ENCODE measurements at regions not wholly inside any gene's neighbourhood (a gene's known extent, or its start where the extent isn't known, plus 50 kb on each side); places are given as distances from the start of the nearest gene placed in this dataset.

DNA sequence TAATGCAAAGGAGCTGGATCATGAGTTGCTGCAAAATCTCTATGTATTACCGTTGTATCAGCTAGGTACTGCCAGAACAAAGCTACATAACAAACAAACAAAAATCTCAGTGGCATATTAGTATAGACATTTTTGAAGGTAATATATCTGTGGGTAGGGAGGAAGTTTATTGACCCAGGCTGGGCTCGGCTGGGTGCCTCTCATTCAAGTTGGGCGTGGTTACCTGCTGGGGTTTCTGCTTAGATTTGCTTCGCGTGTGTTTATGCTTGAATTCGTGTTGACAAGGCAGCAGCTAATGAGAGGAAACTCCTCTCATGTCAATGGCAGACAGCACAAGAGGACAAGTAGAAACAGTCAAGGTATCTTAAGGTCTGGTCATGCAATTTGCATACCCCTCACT lies 520.7 kb downstream of the SOX5 start:
- H3K4me1 ChIP-seq (ENCODE audit: control insufficient read depth in 3 of 3, insufficient read depth in 3 of 3, low read length in 3 of 3), result no peaks in the 10 kb centered on the region
- no peaks in the 10 kb centered on the region for H3K9me3 ChIP-seq (ENCODE audit: control insufficient read depth in 3 of 3, low read length in 3 of 3)
- H3K4me3 ChIP-seq (ENCODE audit: low read length in 3 of 3), result no peak overlapping the region
- no peaks in the 10 kb centered on the region for H3K36me3 ChIP-seq (ENCODE audit: control insufficient read depth in 3 of 3, insufficient read depth in 3 of 3, low read length in 3 of 3)
- no peaks in the 10 kb centered on the region for H3K27me3 ChIP-seq (ENCODE audit: control insufficient read depth in 3 of 3, insufficient read depth in 3 of 3, low read length in 3 of 3)
- no peak overlapping the region for H3K27ac ChIP-seq (ENCODE audit: low read depth, low read length)
- H3K9ac ChIP-seq (ENCODE audit: low read depth in 1 of 3, low read length in 3 of 3), result no peak overlapping the region

DNA sequence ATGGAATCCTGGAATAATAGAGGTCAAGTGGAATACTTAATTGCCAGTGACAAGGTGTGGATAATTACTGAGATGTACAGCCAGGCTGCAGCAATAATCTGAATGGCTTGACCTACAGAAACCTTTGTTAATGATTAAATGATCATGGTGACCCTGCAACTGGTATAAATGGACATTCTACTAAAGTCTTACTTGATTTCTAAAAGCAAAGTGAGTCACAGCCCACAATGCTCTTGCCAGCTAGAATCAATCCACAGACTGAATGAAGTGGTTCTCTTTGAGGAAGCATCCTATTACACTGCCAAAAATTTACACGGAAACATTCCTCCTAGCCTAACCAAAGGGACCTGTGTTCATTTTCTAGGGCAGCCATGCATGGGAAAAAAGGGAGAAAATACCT lies 518.5 kb downstream of the SOX5 start:
- Histone ChIP-seq H3K4me3 (ENCODE audit: low read length in 3 of 3) (no peak overlapping the region), H3K27me3 (ENCODE audit: control insufficient read depth in 3 of 3, insufficient read depth in 3 of 3, low read length in 3 of 3) (no peaks in the 10 kb centered on the region), H3K27ac (ENCODE audit: low read depth, low read length) (no peak overlapping the region), H3K9me3 (ENCODE audit: control insufficient read depth in 3 of 3, low read length in 3 of 3) (peaks cover 0 to 2% (median 0%) of the 10 kb centered on the region in 3 donors), H3K9ac (ENCODE audit: low read depth in 1 of 3, low read length in 3 of 3) (no peak overlapping the region), H3K4me1 (ENCODE audit: control insufficient read depth in 3 of 3, insufficient read depth in 3 of 3, low read length in 3 of 3) (no peaks in the 10 kb centered on the region), H3K36me3 (ENCODE audit: control insufficient read depth in 3 of 3, insufficient read depth in 3 of 3, low read length in 3 of 3) (no peaks in the 10 kb centered on the region)

DNA sequence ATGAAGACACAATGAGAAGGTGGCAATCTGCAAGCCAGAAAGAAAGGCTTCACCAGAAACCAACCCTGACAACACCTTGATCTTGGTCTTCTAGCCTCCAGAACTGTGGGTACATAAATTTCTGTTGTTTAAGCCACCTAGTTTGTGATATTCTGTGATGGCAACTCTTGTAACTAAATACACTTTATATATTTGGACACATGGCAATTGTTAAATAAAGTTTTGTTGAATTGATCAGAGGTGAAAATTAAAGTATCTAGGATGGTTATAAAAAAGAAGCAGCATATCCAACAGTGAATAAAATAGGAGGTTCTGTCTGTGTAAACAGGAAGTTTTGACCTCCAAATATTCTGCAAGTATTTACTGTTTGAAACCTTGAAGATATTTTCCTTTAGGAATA lies 516.3 kb downstream of the SOX5 start:
- H3K36me3 ChIP-seq (ENCODE audit: control insufficient read depth in 3 of 3, insufficient read depth in 3 of 3, low read length in 3 of 3), result no peaks in the 10 kb centered on the region
- H3K27me3 ChIP-seq (ENCODE audit: control insufficient read depth in 3 of 3, insufficient read depth in 3 of 3, low read length in 3 of 3), result no peaks in the 10 kb centered on the region
- H3K4me3 ChIP-seq (ENCODE audit: low read length in 3 of 3), result no peak overlapping the region
- no peak overlapping the region for H3K27ac ChIP-seq (ENCODE audit: low read depth, low read length)
- peaks cover 0 to 2% (median 0%) of the 10 kb centered on the region in 3 donors for H3K9me3 ChIP-seq (ENCODE audit: control insufficient read depth in 3 of 3, low read length in 3 of 3)
- H3K9ac ChIP-seq (ENCODE audit: low read depth in 1 of 3, low read length in 3 of 3), result no peak overlapping the region
- no peaks in the 10 kb centered on the region for H3K4me1 ChIP-seq (ENCODE audit: control insufficient read depth in 3 of 3, insufficient read depth in 3 of 3, low read length in 3 of 3)

DNA sequence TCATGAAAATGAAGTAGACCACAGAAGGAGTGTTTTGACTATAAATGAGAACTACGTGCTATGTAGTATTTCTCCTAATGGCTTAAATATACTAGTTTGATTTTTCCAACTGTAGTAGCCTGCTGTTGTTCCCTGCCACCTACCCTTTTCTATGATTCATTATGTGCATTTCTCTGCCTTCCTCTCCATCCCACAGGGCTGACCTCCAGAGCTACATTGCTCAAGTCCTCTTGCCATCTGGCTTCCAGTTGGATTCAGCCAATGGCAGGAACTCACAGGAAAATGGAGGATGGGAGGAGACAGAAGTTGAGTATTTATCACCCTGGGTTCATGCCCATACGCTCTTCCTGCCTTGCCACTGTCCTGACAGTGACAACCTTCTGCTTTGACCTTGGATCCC lies 515.3 kb downstream of the SOX5 start:
- no peak overlapping the region for H3K27ac ChIP-seq (ENCODE audit: low read depth, low read length)
- H3K9me3 ChIP-seq (ENCODE audit: control insufficient read depth in 3 of 3, low read length in 3 of 3), result peaks cover 0 to 2% (median 0%) of the 10 kb centered on the region in 3 donors
- H3K4me1 ChIP-seq (ENCODE audit: control insufficient read depth in 3 of 3, insufficient read depth in 3 of 3, low read length in 3 of 3), result no peaks in the 10 kb centered on the region
- H3K36me3 ChIP-seq (ENCODE audit: control insufficient read depth in 3 of 3, insufficient read depth in 3 of 3, low read length in 3 of 3), result no peaks in the 10 kb centered on the region
- H3K9ac ChIP-seq (ENCODE audit: low read depth in 1 of 3, low read length in 3 of 3), result no peak overlapping the region
- H3K27me3 ChIP-seq (ENCODE audit: control insufficient read depth in 3 of 3, insufficient read depth in 3 of 3, low read length in 3 of 3), result no peaks in the 10 kb centered on the region
- no peak overlapping the region for H3K4me3 ChIP-seq (ENCODE audit: low read length in 3 of 3)

DNA sequence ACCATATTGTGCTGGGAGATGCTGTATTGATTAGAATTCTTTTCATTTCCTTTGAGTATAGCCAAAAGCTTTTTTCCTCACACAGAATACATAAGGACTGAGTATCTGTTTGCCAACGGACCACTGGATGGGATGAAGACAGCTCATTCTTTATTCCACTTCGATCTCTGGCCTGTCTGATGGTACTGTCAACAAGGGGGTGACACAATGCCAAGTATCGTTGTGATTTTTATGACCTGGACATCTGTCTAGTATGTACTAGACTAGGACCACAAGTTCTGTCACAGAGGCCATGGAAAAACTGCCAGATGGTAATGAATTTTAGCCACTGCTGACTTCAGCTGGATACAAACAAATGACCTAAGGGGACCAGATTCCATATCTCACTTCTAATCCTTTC lies 502.7 kb downstream of the SOX5 start:
- Histone ChIP-seq H3K36me3 (ENCODE audit: control insufficient read depth in 3 of 3, insufficient read depth in 3 of 3, low read length in 3 of 3) (no peaks in the 10 kb centered on the region), H3K9ac (ENCODE audit: low read depth in 1 of 3, low read length in 3 of 3) (no peak overlapping the region), H3K27ac (ENCODE audit: low read depth, low read length) (no peak overlapping the region), H3K27me3 (ENCODE audit: control insufficient read depth in 3 of 3, insufficient read depth in 3 of 3, low read length in 3 of 3) (no peaks in the 10 kb centered on the region), H3K4me1 (ENCODE audit: control insufficient read depth in 3 of 3, insufficient read depth in 3 of 3, low read length in 3 of 3) (no peaks in the 10 kb centered on the region), H3K4me3 (ENCODE audit: low read length in 3 of 3) (no peak overlapping the region), H3K9me3 (ENCODE audit: control insufficient read depth in 3 of 3, low read length in 3 of 3) (no peaks in the 10 kb centered on the region)

DNA sequence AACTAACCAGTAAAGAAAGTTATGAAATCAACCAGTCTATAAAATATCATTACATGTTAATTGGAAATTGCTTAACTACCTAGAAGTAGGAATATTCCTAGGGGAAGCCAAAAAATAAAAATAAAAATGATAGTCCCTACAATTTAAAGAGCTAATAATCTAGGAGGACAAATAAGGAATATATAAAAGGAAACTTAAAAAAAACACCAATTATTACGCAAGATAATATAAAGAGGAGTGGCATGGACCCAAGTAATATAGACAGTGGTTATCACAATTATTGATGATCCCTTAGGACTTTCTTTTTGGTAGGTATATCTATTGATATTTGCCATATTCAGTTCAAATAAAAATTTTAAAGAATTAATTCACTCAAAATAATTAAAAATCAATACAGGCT lies 498.7 kb downstream of the SOX5 start:
- no peak overlapping the region for H3K27ac ChIP-seq (ENCODE audit: low read depth, low read length)
- H3K9ac ChIP-seq (ENCODE audit: low read depth in 1 of 3, low read length in 3 of 3), result no peak overlapping the region
- H3K4me1 ChIP-seq (ENCODE audit: control insufficient read depth in 3 of 3, insufficient read depth in 3 of 3, low read length in 3 of 3), result no peaks in the 10 kb centered on the region
- H3K27me3 ChIP-seq (ENCODE audit: control insufficient read depth in 3 of 3, insufficient read depth in 3 of 3, low read length in 3 of 3), result no peaks in the 10 kb centered on the region
- H3K9me3 ChIP-seq (ENCODE audit: control insufficient read depth in 3 of 3, low read length in 3 of 3), result no peaks in the 10 kb centered on the region
- H3K4me3 ChIP-seq (ENCODE audit: low read length in 3 of 3), result no peak overlapping the region
- no peaks in the 10 kb centered on the region for H3K36me3 ChIP-seq (ENCODE audit: control insufficient read depth in 3 of 3, insufficient read depth in 3 of 3, low read length in 3 of 3)

DNA sequence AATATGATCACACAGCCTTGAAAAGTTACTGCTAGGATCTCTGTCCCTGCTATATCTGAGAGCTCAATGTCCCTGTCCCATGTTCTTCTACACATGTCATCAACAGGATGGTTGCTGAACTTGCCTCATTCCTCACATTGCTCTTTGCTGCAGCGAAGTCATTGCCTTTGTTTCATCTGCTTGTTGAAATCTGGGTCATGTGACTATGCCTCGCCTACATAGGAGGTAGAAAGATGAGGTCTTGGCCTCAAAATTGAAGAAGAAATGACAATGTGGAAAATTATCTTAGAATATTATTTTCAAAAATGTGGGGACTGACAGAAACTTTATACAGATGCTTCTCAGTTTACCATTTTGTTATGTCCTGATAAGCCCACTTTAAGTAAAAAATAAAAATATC lies 494.2 kb downstream of the SOX5 start:
- H3K36me3 ChIP-seq (ENCODE audit: control insufficient read depth in 3 of 3, insufficient read depth in 3 of 3, low read length in 3 of 3), result no peaks in the 10 kb centered on the region
- H3K27me3 ChIP-seq (ENCODE audit: control insufficient read depth in 3 of 3, insufficient read depth in 3 of 3, low read length in 3 of 3), result no peaks in the 10 kb centered on the region
- no peak overlapping the region for H3K27ac ChIP-seq (ENCODE audit: low read depth, low read length)
- H3K9me3 ChIP-seq (ENCODE audit: control insufficient read depth in 3 of 3, low read length in 3 of 3), result no peaks in the 10 kb centered on the region
- H3K4me1 ChIP-seq (ENCODE audit: control insufficient read depth in 3 of 3, insufficient read depth in 3 of 3, low read length in 3 of 3), result no peaks in the 10 kb centered on the region
- no peak overlapping the region for H3K9ac ChIP-seq (ENCODE audit: low read depth in 1 of 3, low read length in 3 of 3)
- no peak overlapping the region for H3K4me3 ChIP-seq (ENCODE audit: low read length in 3 of 3)

DNA sequence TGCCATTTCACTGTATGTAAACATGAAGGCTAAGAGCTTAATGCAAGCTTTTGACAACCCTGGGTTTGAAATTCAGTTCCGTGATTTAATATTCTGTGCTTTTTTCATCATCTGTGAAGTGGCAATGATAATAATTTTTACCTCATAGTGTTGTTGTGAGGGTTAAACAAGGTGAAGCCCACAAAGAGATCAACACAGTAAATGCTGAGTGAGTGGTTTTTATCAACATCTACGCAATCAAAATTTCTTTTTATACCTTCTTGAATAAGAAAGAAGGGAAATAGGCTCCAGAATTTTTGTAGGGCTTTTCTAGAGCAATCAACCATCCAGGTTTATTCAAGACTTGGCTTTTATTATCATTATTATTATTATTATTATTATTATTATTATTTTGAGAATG lies 490.8 kb downstream of the SOX5 start:
- no peak overlapping the region for H3K27ac ChIP-seq (ENCODE audit: low read depth, low read length)
- H3K36me3 ChIP-seq (ENCODE audit: control insufficient read depth in 3 of 3, insufficient read depth in 3 of 3, low read length in 3 of 3), result no peaks in the 10 kb centered on the region
- H3K27me3 ChIP-seq (ENCODE audit: control insufficient read depth in 3 of 3, insufficient read depth in 3 of 3, low read length in 3 of 3), result no peaks in the 10 kb centered on the region
- peaks cover 0 to 3% (median 0%) of the 10 kb centered on the region in 3 donors for H3K9me3 ChIP-seq (ENCODE audit: control insufficient read depth in 3 of 3, low read length in 3 of 3)
- H3K9ac ChIP-seq (ENCODE audit: low read depth in 1 of 3, low read length in 3 of 3), result no peak overlapping the region
- H3K4me1 ChIP-seq (ENCODE audit: control insufficient read depth in 3 of 3, insufficient read depth in 3 of 3, low read length in 3 of 3), result no peaks in the 10 kb centered on the region
- H3K4me3 ChIP-seq (ENCODE audit: low read length in 3 of 3), result no peak overlapping the region

DNA sequence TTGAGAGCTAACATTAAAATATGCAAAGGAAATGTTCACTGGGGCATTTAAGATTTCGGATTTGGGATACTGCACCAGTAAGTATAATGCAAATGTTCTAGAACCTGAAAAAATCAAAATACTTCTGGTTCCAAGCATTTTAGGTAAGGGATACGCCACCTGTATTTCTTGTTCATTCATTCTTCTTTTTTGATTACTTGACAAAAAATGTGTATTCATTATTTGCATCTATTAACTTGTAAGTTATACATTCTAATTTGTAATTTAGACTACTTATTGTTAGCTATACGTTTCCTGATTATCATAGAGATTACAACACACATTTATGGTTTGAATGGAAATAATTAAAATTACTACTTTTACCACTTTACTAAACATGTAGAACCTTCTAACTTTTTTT lies 486.9 kb downstream of the SOX5 start:
- Histone ChIP-seq H3K9me3 (ENCODE audit: control insufficient read depth in 3 of 3, low read length in 3 of 3) (peaks cover 0 to 3% (median 0%) of the 10 kb centered on the region in 3 donors), H3K27me3 (ENCODE audit: control insufficient read depth in 3 of 3, insufficient read depth in 3 of 3, low read length in 3 of 3) (no peaks in the 10 kb centered on the region), H3K36me3 (ENCODE audit: control insufficient read depth in 3 of 3, insufficient read depth in 3 of 3, low read length in 3 of 3) (no peaks in the 10 kb centered on the region), H3K4me1 (ENCODE audit: control insufficient read depth in 3 of 3, insufficient read depth in 3 of 3, low read length in 3 of 3) (no peaks in the 10 kb centered on the region), H3K9ac (ENCODE audit: low read depth in 1 of 3, low read length in 3 of 3) (no peak overlapping the region), H3K27ac (ENCODE audit: low read depth, low read length) (no peak overlapping the region), H3K4me3 (ENCODE audit: low read length in 3 of 3) (no peak overlapping the region)

DNA sequence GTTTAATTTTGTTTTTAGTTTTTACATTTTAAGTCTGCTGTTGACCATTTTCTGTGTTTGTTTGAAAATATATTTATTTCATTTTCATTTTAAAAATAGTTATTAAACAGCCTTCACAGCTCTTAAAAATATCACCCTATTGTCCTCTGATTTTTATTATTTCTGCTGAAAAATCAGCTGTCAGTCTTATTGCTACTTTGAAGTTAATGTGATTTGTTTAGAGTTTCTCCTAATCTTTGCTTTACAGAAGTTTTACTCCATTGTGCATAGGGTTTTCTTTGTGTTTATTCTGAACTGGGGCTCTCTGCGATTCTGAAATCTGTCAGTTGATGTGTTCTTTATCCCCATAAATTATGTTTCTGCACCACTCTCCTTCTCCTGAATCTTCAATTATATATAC lies 486.3 kb downstream of the SOX5 start:
- Histone ChIP-seq H3K27ac (ENCODE audit: low read depth, low read length) (no peak overlapping the region), H3K9ac (ENCODE audit: low read depth in 1 of 3, low read length in 3 of 3) (no peak overlapping the region), H3K9me3 (ENCODE audit: control insufficient read depth in 3 of 3, low read length in 3 of 3) (peaks cover 0 to 3% (median 0%) of the 10 kb centered on the region in 3 donors), H3K36me3 (ENCODE audit: control insufficient read depth in 3 of 3, insufficient read depth in 3 of 3, low read length in 3 of 3) (no peaks in the 10 kb centered on the region), H3K27me3 (ENCODE audit: control insufficient read depth in 3 of 3, insufficient read depth in 3 of 3, low read length in 3 of 3) (no peaks in the 10 kb centered on the region), H3K4me3 (ENCODE audit: low read length in 3 of 3) (no peak overlapping the region), H3K4me1 (ENCODE audit: control insufficient read depth in 3 of 3, insufficient read depth in 3 of 3, low read length in 3 of 3) (no peaks in the 10 kb centered on the region)

DNA sequence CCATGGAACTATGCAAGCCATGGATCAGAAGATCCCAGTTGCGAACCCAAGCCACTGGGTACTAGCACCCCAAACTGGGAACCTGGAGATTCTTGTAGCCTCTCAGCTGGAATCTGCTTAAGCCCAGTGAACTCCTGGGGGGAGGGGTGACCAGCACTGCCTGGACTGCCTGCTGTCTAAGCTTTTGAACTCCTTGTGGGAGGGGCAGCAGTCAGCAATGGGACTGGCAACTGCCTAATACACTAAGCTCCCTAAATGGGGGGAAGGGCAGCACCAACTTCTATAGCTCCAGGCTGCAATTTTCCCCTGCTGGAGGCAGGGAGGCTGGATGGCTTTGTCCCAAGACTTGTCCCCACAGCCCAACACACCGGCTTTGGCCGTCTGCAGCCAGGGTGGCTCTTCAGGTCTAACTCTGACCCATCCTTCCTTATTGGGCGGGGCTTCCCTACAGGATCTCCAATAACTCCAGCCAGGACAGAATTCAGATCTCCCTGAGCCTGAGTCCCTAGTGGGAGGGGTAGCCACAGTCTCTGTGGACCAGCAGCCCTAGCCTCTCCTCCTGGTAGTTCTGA lies 485.1 kb downstream of the SOX5 start:
- no peaks in the 10 kb centered on the region for H3K36me3 ChIP-seq (ENCODE audit: control insufficient read depth in 3 of 3, insufficient read depth in 3 of 3, low read length in 3 of 3)
- no peaks in the 10 kb centered on the region for H3K27me3 ChIP-seq (ENCODE audit: control insufficient read depth in 3 of 3, insufficient read depth in 3 of 3, low read length in 3 of 3)
- H3K9me3 ChIP-seq (ENCODE audit: control insufficient read depth in 3 of 3, low read length in 3 of 3), result peaks cover 0 to 3% (median 0%) of the 10 kb centered on the region in 3 donors
- no peak overlapping the region for H3K4me3 ChIP-seq (ENCODE audit: low read length in 3 of 3)
- H3K9ac ChIP-seq (ENCODE audit: low read depth in 1 of 3, low read length in 3 of 3), result no peak overlapping the region
- H3K27ac ChIP-seq (ENCODE audit: low read depth, low read length), result no peak overlapping the region
- no peaks in the 10 kb centered on the region for H3K4me1 ChIP-seq (ENCODE audit: control insufficient read depth in 3 of 3, insufficient read depth in 3 of 3, low read length in 3 of 3)
